Neural crest cell (in vitro differentiated cells): ENCODE measurements at regions not wholly inside any gene's neighbourhood (a gene's known extent, or its start where the extent isn't known, plus 50 kb on each side); places are given as distances from the start of the nearest gene placed in this dataset.

Source experiments
- DNase-seq: peaks from one replicate; pipeline ENCODE4 v3.0.0; 2021; ENCODE audit warnings: low read depth, mixed read lengths, low spot score
- H3K27ac Mint-ChIP-seq: one replicate; pipeline ENCODE4 v1.8.0; 2021; ENCODE audit warnings: mild to moderate bottlenecking, mixed read lengths; ENCODE audit not compliant: unreplicated experiment
- H3K27me3 Mint-ChIP-seq: 2 replicates; pipeline ENCODE4 v1.8.0; 2021; ENCODE audit warnings: low read depth, mild to moderate bottlenecking, mixed read lengths
- H3K36me3 Mint-ChIP-seq: 2 replicates; pipeline ENCODE4 v1.8.0; 2021; ENCODE audit warnings: low read depth, mild to moderate bottlenecking, mixed read lengths
- H3K4me1 Mint-ChIP-seq: 2 replicates; pipeline ENCODE4 v1.8.0; 2021; ENCODE audit warnings: mixed read lengths
- H3K4me3 Mint-ChIP-seq: one replicate; pipeline ENCODE4 v1.8.0; 2021; ENCODE audit warnings: mild to moderate bottlenecking, mixed read lengths
- H3K9me3 Mint-ChIP-seq: 2 replicates; pipeline ENCODE4 v1.8.0; 2021; ENCODE audit warnings: mixed read lengths
- TF ChIP-seq, protein P1 (sequence below): fragments of 200-600 bp; sonication (generic); conservative IDR thresholded peaks from 2 replicates; pipeline ENCODE4 v1.5.0; 2021; ENCODE audit warnings: antibody characterized with exemption, mild to moderate bottlenecking

- Mint-ChIP-seq H3K4me1 (no peaks in the 10 kb centered on the region), H3K4me3 (no peak overlapping the region), H3K36me3 (no peaks in the 10 kb centered on the region), H3K27ac (no peak overlapping the region), H3K27me3 (no peaks in the 10 kb centered on the region), H3K9me3 (peaks cover 6% of the 10 kb centered on the region)
- no peak for DNase-seq
- TF ChIP-seq, protein P1, sequence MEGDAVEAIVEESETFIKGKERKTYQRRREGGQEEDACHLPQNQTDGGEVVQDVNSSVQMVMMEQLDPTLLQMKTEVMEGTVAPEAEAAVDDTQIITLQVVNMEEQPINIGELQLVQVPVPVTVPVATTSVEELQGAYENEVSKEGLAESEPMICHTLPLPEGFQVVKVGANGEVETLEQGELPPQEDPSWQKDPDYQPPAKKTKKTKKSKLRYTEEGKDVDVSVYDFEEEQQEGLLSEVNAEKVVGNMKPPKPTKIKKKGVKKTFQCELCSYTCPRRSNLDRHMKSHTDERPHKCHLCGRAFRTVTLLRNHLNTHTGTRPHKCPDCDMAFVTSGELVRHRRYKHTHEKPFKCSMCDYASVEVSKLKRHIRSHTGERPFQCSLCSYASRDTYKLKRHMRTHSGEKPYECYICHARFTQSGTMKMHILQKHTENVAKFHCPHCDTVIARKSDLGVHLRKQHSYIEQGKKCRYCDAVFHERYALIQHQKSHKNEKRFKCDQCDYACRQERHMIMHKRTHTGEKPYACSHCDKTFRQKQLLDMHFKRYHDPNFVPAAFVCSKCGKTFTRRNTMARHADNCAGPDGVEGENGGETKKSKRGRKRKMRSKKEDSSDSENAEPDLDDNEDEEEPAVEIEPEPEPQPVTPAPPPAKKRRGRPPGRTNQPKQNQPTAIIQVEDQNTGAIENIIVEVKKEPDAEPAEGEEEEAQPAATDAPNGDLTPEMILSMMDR, result no peak
These were observed 321.8 kb downstream of the RFC3 start for GRCh38 chr13:34139660-34140227.

DNA sequence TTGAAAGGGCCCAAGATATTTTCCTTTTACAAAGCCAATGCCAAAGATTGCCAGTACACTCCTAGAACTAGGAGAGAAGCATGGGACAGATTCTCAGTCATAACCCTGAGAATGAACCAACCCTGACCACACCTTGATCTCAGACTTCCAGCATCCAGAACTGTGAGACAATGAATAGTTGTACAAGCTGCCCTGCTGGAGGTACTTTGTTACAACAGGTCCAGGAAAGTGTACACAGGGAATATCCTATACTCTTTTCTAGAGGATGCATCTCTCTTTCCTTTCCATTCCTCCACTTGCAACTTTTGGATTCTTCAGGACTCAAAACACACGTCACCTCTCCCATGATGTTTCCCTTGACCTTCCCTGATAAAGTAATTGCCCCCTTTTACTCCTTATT, 325.7 kb downstream of the RFC3 start:
- TF ChIP-seq, protein P1, result no peak
- DNase-seq, result no peak
- H3K27ac Mint-ChIP-seq, result peak overlapping the region; percentile 21
- H3K4me3 Mint-ChIP-seq, result no peak overlapping the region
- H3K27me3 Mint-ChIP-seq, result no peaks in the 10 kb centered on the region
- H3K9me3 Mint-ChIP-seq, result no peaks in the 10 kb centered on the region
- H3K4me1 Mint-ChIP-seq, result no peaks in the 10 kb centered on the region
- no peaks in the 10 kb centered on the region for H3K36me3 Mint-ChIP-seq

- H3K27ac Mint-ChIP-seq, result peak overlapping the region; percentile 21
- no peaks in the 10 kb centered on the region for H3K27me3 Mint-ChIP-seq
- H3K36me3 Mint-ChIP-seq, result no peaks in the 10 kb centered on the region
- H3K4me1 Mint-ChIP-seq, result no peaks in the 10 kb centered on the region
- TF ChIP-seq, protein P1, result no peak
- no peak overlapping the region for H3K4me3 Mint-ChIP-seq
- no peaks in the 10 kb centered on the region for H3K9me3 Mint-ChIP-seq
- DNase-seq, result no peak
These were observed 326.2 kb downstream of the RFC3 start for GRCh38 chr13:34144142-34144541.

GRCh38 chr13:34145061-34145460, 327.1 kb downstream of the RFC3 start:
- Mint-ChIP-seq H3K27ac (no peak overlapping the region), H3K36me3 (no peaks in the 10 kb centered on the region), H3K4me1 (no peaks in the 10 kb centered on the region), H3K9me3 (no peaks in the 10 kb centered on the region), H3K27me3 (no peaks in the 10 kb centered on the region), H3K4me3 (no peak overlapping the region)
- TF ChIP-seq, protein P1, result no peak
- DNase-seq, result no peak

DNA sequence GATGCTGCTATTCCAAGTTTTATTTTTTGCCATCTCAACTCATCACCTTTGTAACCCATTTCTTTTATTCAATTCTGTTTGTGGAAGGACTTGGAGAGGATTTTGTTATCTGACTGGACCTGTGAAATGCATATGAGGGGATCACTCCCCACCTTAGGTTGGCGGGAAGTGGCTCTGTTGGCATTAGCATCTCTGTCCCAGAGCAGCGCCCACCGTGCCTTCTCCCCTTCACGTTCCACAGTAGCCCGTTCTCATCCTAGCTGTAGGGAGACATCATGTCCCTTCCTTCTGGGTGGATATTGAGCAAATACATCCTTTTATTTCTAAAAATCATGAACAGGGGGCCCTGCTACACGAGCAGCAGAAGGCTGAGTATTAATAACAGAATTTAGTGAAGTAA, 330.4 kb downstream of the RFC3 start:
- no peak for DNase-seq
- Mint-ChIP-seq H3K9me3 (no peaks in the 10 kb centered on the region), H3K36me3 (no peaks in the 10 kb centered on the region), H3K4me1 (no peaks in the 10 kb centered on the region), H3K27ac (no peak overlapping the region), H3K4me3 (no peak overlapping the region), H3K27me3 (no peaks in the 10 kb centered on the region)
- TF ChIP-seq, protein P1, result no peak
